HuH-7 (cell line): ENCODE measurements at regions not wholly inside any gene's neighbourhood (a gene's known extent, or its start where the extent isn't known, plus 50 kb on each side); places are given as distances from the start of the nearest gene placed in this dataset.

Experiments used
- DNase-seq: peaks from one replicate; pipeline ENCODE4 v3.0.0; 2011; ENCODE audit warnings: low spot score

- no peak for DNase-seq
These were observed 85.3 kb downstream of the MATN1 start for GRCh38 chr1:30638086-30638485.

DNA sequence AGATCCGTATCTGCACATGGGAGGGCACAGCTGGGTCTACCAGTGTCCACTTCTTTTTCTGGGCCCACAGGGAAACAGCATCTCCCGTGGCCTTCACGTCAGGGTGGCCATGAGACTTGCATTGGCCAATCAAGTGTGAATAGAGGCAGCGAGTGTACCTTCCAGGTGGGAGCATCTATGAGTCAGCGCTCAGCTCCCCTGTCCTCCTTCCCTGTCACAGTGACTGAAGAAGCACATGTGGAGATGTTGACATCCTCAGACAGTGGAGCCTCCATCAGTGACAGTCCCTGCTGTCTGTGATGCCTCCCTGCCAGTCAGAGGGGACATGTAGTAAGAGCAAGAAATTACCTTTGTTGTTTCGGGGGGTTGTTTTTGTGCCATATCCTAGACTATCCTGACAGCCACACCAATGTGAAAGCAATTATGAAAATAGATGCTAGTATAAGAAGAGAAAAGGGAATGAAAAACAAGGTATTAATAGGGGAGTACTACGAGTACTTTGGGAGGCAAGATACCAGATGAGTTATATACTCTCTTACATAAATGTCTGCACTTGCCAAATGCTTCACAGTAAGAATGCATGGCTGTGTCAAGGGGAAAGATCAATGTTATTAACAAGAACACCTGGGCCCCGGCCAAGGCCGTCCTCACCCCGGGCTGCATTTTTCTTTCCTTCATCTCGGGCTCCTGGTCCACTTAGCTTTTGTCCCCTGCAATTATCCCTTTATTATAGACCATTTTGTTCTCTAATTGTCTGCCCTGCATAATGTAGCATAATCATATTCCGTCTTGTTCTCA, 86.0 kb downstream of the MATN1 start:
- no peak for DNase-seq

DNA sequence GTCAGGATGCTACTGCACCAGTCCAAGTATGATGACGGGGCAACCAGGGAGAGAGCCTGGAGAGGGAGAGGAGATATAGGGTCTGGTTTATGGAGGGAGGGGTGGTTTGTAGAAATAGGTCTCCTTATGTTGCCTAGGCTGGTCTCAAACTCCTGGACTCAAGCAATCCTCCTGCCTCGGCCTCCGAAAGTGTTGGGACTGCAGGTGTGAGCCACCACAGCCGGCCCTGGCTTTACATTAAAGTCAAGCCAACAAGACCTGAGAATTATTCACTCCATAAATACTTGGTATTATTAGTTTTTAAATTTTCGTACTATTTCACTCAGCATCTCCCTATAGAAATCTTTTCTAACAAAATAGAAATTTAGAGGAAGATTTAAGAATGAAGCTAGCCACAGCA, 86.8 kb downstream of the MATN1 start:
- DNase-seq: no peak

GRCh38 chr1:30635391-30635975, 87.9 kb downstream of the MATN1 start:
- DNase-seq: no peak

- no peak for DNase-seq
These were observed 88.9 kb downstream of the MATN1 start for GRCh38 chr1:30634507-30634906.

DNA sequence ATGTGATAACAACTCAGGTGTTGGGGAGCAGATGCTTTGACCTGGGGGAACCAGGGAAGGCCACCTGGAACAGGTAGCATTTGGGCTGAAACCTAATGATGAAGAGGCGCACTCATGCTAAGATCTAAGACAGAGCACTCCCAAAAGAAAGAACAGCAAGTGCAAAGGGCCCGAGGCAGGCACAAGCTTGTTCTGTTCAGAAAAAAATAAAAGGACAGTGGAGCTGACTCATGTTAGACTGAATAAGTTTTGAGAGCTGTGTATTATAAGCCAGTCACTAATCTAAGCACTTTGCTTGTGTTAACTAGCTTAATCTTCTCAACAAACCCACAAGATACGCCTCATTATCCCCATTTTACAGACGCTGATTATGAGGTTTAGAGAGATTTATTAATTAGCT, 90.1 kb downstream of the MATN1 start:
- DNase-seq: no peak

- DNase-seq: no peak
These were observed 90.9 kb downstream of the MATN1 start for GRCh38 chr1:30632481-30632880.

DNA sequence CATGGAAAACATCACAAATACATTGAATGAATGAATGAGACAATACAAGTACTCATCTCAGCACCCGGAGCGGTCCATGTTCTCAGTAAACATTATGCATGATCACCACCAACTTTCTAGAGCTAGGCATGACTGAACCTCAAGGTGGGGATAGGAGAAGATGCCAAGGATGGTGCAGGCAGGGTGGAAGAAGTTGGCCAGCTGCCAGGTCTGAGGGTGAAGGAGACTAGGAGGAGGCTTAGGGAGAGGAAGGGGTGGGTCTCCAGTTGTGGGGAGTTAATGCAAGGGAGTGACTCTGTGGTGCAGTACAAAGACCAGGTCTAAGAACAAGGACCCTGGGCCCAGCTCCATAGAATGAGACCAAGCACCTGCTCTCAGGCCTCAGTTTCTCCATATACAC, 91.7 kb downstream of the MATN1 start:
- no peak for DNase-seq

GRCh38 chr1:30629501-30629900, 93.9 kb downstream of the MATN1 start:
- DNase-seq: no peak

- DNase-seq: no peak
These were observed 95.4 kb downstream of the MATN1 start for GRCh38 chr1:30627994-30628393.

DNA sequence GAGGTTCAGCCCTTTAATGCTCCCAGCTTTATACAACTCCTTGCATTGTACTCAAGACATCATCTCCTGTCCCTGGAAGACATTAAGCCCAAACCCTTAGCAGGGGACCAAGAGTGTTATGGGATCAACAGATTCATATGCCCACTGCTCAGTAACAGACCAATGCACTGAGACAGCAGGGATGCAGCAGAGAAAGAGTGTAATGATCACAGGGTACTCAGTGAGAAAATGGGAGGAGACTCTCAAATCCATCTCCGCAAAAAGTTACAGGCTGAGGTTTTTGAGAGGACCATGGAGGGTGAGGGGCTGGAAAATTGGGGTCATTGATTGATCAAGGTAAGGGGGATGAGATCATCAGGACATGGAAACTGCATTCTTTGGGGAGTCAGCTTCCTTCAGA, 96.2 kb downstream of the MATN1 start:
- no peak for DNase-seq

- DNase-seq: no peak
These were observed 100.0 kb downstream of the MATN1 start for GRCh38 chr1:30623431-30623830.

DNA sequence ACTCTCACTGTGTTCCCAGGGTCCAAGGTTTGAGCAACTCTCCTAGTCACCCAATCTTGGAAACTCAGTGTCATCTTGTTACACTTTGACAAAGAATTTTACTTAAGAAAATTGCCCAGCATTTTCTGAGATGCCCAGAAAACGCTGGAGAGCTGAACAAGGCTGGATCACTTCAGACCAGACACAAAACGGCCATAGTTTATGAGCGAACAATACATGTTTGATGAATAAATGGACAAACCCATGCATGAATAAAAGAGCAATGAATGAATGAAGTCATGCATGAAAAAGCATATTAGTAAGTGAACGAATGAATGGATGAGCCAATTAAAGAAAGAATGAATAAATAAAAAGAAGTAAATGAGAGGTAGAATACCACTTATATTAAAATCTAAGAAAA, 103.8 kb downstream of the MATN1 start:
- DNase-seq: no peak

DNA sequence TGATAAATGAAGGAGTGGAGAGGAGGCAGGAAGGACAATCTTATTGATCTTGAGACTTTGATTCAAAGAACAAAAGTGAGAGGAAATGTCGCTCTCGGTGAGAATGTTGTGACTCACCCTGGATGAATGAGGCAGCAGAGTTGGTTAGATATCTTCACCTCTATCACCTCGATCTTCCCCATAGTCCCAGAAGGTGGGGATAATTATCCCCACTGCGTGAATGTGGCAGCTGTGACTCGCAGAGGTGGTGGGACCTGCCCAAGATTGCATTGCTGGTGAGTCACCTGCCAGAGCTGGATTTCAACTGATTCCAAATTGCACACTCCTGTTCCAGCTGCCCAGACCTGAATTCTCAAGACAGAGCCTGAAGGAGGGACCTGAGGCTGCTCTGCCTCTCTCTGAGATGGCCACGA, 105.0 kb downstream of the MATN1 start:
- DNase-seq: no peak

DNA sequence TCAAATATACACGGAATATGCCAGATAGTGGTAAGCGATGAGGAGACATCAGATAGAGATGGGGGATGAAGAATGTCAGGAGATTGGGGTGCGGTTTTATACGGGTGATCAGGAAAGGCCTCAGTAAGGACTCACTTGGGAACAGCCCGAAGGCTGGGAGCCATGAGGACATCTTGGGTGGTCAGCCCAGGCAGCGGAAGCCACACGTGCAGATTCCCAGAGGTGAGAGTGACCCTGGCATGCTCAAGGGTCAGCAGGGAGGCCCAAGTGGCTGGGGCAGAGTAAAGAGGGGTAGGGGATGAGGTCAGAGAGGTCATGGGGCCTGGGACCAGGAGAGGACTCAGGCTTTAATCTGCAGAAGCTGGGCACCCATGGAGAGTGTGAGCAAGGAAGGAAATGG, 106.6 kb downstream of the MATN1 start:
- DNase-seq: no peak

DNA sequence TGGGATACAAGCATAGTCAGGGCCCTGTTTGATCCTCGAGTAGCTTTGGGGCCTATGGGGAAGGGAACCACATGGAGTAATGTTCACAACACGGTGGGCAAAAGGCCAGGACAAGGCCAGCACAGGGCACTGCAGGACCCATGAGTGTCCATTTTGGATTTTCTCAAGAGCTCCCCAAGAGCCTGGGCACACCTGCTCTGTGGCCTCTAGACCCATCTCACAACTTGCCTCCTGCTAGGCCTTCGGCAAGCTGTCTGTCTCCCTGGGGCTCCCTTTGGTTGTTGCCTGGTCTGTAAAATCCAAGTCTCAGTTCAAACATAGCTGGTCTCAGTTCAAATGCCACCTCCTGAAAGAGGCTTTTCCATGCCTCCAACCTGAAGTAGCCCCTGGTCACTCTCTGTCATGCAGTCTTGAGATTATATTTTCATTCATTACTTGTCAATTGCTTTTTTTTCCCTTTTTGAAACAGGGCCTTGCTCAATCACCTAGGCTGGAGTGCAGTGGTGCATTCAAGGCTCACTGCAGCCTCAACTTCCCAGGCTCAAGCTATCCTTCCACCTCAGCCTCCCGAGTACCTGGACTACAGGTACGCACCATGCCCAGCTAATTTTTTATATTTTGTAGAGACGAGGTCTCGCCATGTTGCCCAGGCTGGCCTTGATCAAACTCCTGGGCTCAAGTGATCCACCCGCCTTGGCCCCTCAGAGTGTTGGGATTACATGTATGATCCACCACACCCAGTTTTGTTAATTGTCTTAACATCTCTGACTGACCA, 107.4 kb downstream of the MATN1 start:
- DNase-seq: no peak

- DNase-seq: no peak
These were observed 108.1 kb downstream of the MATN1 start for GRCh38 chr1:30615076-30615795.

DNA sequence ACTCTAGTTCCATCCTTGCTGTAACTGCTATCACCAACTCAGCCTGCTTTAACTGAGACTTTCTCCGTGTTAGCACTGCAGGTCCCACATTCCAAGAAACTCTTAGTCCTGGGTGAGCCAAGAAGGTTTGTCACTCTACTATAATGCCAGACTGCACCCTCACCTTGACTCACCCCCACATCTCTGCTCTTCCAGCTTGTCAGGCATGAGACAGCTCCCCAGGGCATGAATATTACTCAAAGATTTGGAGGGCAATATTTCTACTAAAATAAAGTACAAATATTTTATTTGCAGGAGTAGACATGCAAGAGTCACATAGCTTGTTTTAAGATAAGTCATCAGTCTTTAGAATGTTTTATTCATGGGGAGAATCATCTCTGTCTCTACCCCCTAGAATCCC, 110.2 kb downstream of the MATN1 start:
- DNase-seq: no peak

GRCh38 chr1:30612536-30613065, 110.8 kb downstream of the MATN1 start:
- DNase-seq: no peak

DNA sequence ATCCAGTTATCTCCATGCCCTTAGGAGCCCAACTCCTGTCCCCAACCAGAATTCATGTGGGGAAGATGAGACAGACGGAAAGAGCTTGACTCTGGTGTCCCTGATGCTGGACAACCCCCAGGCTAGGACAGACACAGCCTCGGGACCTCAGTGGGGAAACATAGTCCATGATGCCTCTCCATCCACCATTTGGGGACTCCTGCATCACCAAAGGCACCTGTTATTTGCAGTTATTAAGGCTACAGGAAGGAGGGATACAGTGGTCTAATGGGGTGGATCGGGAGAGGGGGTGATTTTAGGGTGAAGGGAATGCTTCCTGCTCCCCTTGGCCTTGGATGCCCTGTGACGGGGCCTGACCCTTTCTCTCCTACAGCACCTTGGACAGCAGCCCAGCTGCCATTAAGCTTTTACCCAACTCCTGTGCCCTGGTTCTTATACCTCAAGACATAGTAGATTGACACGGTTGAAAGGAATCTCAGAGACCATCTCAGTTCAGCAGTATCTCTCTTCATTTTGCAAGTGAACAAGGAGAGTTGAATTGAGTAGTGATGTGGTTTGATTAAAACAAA, 111.6 kb downstream of the MATN1 start:
- DNase-seq: no peak

DNA sequence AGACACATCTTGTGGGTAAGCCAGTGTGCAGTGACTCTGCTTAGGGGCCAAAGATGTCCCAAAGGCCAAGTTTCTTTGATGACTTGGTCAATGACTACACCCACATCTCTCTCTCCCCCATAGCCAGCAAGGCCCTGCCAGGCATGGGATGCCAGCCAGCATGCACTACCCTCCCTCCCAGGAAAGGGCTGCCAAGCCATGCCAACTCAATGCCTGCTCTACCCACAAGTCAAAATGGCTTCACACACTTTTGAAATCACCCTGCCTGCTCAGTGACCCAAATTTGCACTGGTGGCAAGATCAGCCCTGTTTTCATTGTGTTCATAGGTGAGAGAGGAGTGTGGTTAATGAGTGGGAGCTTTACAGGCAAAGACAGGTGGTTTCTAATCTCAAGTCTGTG, 112.5 kb downstream of the MATN1 start:
- no peak for DNase-seq

GRCh38 chr1:30609999-30610345, 113.4 kb downstream of the MATN1 start:
- DNase-seq: no peak
